SU-DHL-6 (cell line): ENCODE measurements at regions not wholly inside any gene's neighbourhood (a gene's known extent, or its start where the extent isn't known, plus 50 kb on each side); places are given as distances from the start of the nearest gene placed in this dataset.

Experiments used
- H2AFZ ChIP-seq: fragments of 200-600 bp; sonication (generic); 2 replicates; pipeline ENCODE4 v1.6.1; 2014; ENCODE audit warnings: low read depth, mild to moderate bottlenecking, moderate library complexity, mixed read lengths, antibody characterized with exemption, low read length; ENCODE audit not compliant: severe bottlenecking
- H3F3A ChIP-seq: fragments of 200-600 bp; shearing (Covaris generic); 2 replicates; pipeline ENCODE4 v1.6.0; 2016; ENCODE audit warnings: antibody characterized with exemption, mild to moderate bottlenecking; ENCODE audit not compliant: insufficient read depth
- H3K27ac ChIP-seq: fragments of 200-600 bp; sonication (generic); 2 replicates; pipeline ENCODE4 v1.5.1; 2016; ENCODE audit warnings: low read depth, mild to moderate bottlenecking, low read length, moderate library complexity, mixed read lengths
- H3K27me3 ChIP-seq: fragments of 200-600 bp; sonication (generic), shearing (Covaris generic); 2 replicates; pipeline ENCODE4 v1.6.0; 2014; ENCODE audit warnings: mild to moderate bottlenecking, low read length
- H3K36me3 ChIP-seq: fragments of 200-600 bp; sonication (generic); 2 replicates; pipeline ENCODE4 v1.6.1; 2014; ENCODE audit warnings: mild to moderate bottlenecking, low read length, mixed read lengths
- H3K4me2 ChIP-seq: fragments of 300-600, 200-600 bp; shearing (Covaris generic), sonication (generic); 2 replicates; pipeline ENCODE4 v1.6.0; 2014; ENCODE audit warnings: low read length, low read depth, mild to moderate bottlenecking; ENCODE audit not compliant: poor library complexity, severe bottlenecking
- H3K4me3 ChIP-seq: fragments of 200-600 bp; sonication (generic); 2 replicates; pipeline ENCODE4 v1.5.1; 2014; ENCODE audit warnings: antibody characterized with exemption, low read length, mild to moderate bottlenecking, mixed read lengths; ENCODE audit not compliant: insufficient read depth, poor library complexity, severe bottlenecking
- H3K79me2 ChIP-seq: fragments of 200-600 bp; sonication (generic); 2 replicates; pipeline ENCODE4 v1.6.1; 2014; ENCODE audit warnings: mild to moderate bottlenecking, low read length, moderate library complexity; ENCODE audit not compliant: insufficient read depth
- H3K9ac ChIP-seq: fragments of 200-600 bp; sonication (generic); 2 replicates; pipeline ENCODE4 v1.7.0; 2014; ENCODE audit warnings: mild to moderate bottlenecking, low read length
- H3K9me2 ChIP-seq: fragments of 200-600 bp; sonication (generic); replicated peaks from 2 replicates; pipeline ENCODE4 v1.6.1; 2014; ENCODE audit warnings: low read length; ENCODE audit not compliant: insufficient read depth
- H3K9me3 ChIP-seq: fragments of 200-600 bp; sonication (generic); 2 replicates; pipeline ENCODE4 v1.6.1; 2014; ENCODE audit warnings: low read length, mixed read lengths; ENCODE audit not compliant: insufficient read depth
- H4K20me1 ChIP-seq: fragments of 200-600 bp; sonication (generic); 2 replicates; pipeline ENCODE4 v1.6.1; 2014; ENCODE audit warnings: low read depth, mild to moderate bottlenecking, antibody characterized with exemption, low read length, moderate library complexity, mixed read lengths
- CTCF ChIP-seq: fragments of 200-600 bp; sonication (generic); IDR thresholded peaks from one replicate; pipeline ENCODE4 v1.5.1; 2017; ENCODE audit warnings: antibody characterized with exemption, mild to moderate bottlenecking, low read length, moderate library complexity; ENCODE audit not compliant: insufficient read depth, poor library complexity, severe bottlenecking
- EZH2phosphoT487 ChIP-seq: fragments of 200-600 bp; sonication (generic), shearing (Covaris generic); conservative IDR thresholded peaks from 2 replicates; pipeline ENCODE4 v1.6.1; 2018; ENCODE audit warnings: mild to moderate bottlenecking, antibody characterized with exemption, low read length, moderate library complexity, mixed read lengths

- no peaks in the 10 kb centered on the region for H4K20me1 ChIP-seq
- no peak overlapping the region for H3K4me3 ChIP-seq
- no peak overlapping the region for H3K4me2 ChIP-seq
- no peaks in the 10 kb centered on the region for H3K79me2 ChIP-seq
- H3K9me3 ChIP-seq = no peaks in the 10 kb centered on the region
- H3K27ac ChIP-seq = no peak overlapping the region
- no peak overlapping the region for H2AFZ ChIP-seq
- TF ChIP-seq EZH2phosphoT487 (no peak), CTCF (no peak)
- H3K9me2 ChIP-seq = no peaks in the 10 kb centered on the region
- H3K36me3 ChIP-seq = no peaks in the 10 kb centered on the region
- H3K27me3 ChIP-seq = no peaks in the 10 kb centered on the region
- no peaks in the 10 kb centered on the region for H3F3A ChIP-seq
- H3K9ac ChIP-seq = no peak overlapping the region
Observed at GRCh38 chr17:14471052-14471451, 170.2 kb downstream of the HS3ST3B1 start.

GRCh38 chr17:14470417-14470816 is 169.5 kb downstream of the HS3ST3B1 start:
- TF ChIP-seq CTCF = no peak
- no peak for TF ChIP-seq EZH2phosphoT487
- Histone ChIP-seq H3K79me2 (no peaks in the 10 kb centered on the region), H3K9me3 (no peaks in the 10 kb centered on the region), H3K36me3 (no peaks in the 10 kb centered on the region), H3K4me2 (no peak overlapping the region), H3K9me2 (no peaks in the 10 kb centered on the region), H3K27me3 (no peaks in the 10 kb centered on the region), H3K9ac (no peak overlapping the region), H3K4me3 (no peak overlapping the region), H3K27ac (no peak overlapping the region), H3F3A (no peaks in the 10 kb centered on the region), H4K20me1 (no peaks in the 10 kb centered on the region), H2AFZ (no peak overlapping the region)

- Histone ChIP-seq H2AFZ (no peak overlapping the region), H3K4me2 (no peak overlapping the region), H3K36me3 (no peaks in the 10 kb centered on the region), H4K20me1 (no peaks in the 10 kb centered on the region), H3K9me3 (no peaks in the 10 kb centered on the region), H3K9ac (no peak overlapping the region), H3K9me2 (no peaks in the 10 kb centered on the region), H3F3A (no peaks in the 10 kb centered on the region), H3K4me3 (no peak overlapping the region), H3K27me3 (no peaks in the 10 kb centered on the region), H3K27ac (no peak overlapping the region), H3K79me2 (no peaks in the 10 kb centered on the region)
- TF ChIP-seq CTCF = no peak
- no peak for TF ChIP-seq EZH2phosphoT487
Observed at GRCh38 chr17:14469971-14470370, 169.1 kb downstream of the HS3ST3B1 start.
